Activated B cell treated with CpG ODN at 0.5 μM for 24 hours (primary cell): ENCODE measurements at regions not wholly inside any gene's neighbourhood (a gene's known extent, or its start where the extent isn't known, plus 50 kb on each side); places are given as distances from the start of the nearest gene placed in this dataset.
"Not testable (repeated sequence)": the region's sequence is repeated elsewhere in the genome, so short reads cannot be mapped to it uniquely, and the experiment has no call there.

Experiments
- ATAC-seq: fragments of 200-7000 bp; cut with Tn5 transposase; one replicate; pipeline ENCODE4 v1.10.0; 2021; ENCODE audit warnings: low read depth, mild to moderate bottlenecking, moderate library complexity
- CTCF ChIA-PET: fragments of 350-600 bp; sonication (Branson Sonifier 250); formaldehyde crosslinking; loops from one replicate; lab custom pipeline; 2021; ENCODE audit warnings: antibody characterized with exemption; lab: Charles Lee
- POLR2A ChIA-PET: fragments of 350-600 bp; sonication (Branson Sonifier 250); formaldehyde crosslinking; loops from one replicate; lab custom pipeline; 2021; ENCODE audit warnings: antibody characterized with exemption; lab: Charles Lee
- DNase-seq: peaks from one replicate; pipeline ENCODE4 v3.0.0; 2022
- H3K27ac Mint-ChIP-seq: one replicate; pipeline ENCODE4 v1.8.0; 2020; ENCODE audit warnings: mixed read lengths
- H3K27me3 Mint-ChIP-seq: one replicate; pipeline ENCODE4 v1.8.0; 2021; ENCODE audit warnings: mixed read lengths
- H3K36me3 Mint-ChIP-seq: one replicate; pipeline ENCODE4 v1.8.0; 2021; ENCODE audit warnings: low read depth, mixed read lengths
- H3K4me1 Mint-ChIP-seq: one replicate; pipeline ENCODE4 v1.8.0; 2021; ENCODE audit warnings: mixed read lengths
- H3K4me3 Mint-ChIP-seq: one replicate; pipeline ENCODE4 v1.8.0; 2020; ENCODE audit warnings: mild to moderate bottlenecking, mixed read lengths
- H3K9me3 Mint-ChIP-seq: one replicate; pipeline ENCODE4 v1.8.0; 2020; ENCODE audit warnings: mixed read lengths
- CTCF ChIP-seq: fragments of 200-600 bp; IDR thresholded peaks from one replicate; pipeline ENCODE4 v1.8.0; 2022; ENCODE audit warnings: antibody characterized with exemption, mild to moderate bottlenecking
- intact Hi-C: fragments of 100-400 bp; cut with micrococcal nuclease; formaldehyde crosslinking; loops from one replicate; pipeline ENCODE4 v1.15.1; 2024

DNA sequence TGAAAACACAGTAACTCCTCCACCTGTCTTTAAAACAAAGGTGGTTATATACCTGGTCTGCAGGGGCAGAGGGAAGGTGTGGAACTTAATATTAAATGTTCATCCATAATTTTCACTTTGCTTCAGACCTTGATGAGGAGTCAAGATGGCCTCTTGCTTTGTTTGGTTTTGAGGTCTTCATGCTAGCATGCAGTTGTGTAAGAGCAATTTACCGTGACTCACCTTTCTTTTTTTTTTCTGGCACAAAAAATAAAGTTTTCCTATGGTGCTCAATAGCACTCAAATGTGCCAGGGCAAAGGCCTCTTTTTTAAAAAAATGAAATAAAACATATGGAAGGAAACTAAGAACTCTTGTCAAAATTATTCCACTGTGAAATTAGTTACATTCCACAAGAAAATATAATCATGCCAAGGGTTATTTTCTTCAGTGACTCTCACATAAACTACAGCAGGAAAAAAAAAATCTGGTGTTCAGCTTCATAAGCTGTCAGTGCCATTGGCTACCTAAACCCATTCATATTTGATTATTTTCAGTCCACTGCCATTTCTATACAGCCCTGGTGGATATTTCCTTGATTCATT is 128.2 kb downstream of the SLC7A11 start:
- CTCF ChIA-PET, result interaction anchor here (1.1 to 1.4 kb wide), 2 partner anchors 23 to 78 kb away, joined by 3 to 4 read pairs; no protein-coding TSS in a partner anchor
- Mint-ChIP-seq H3K27ac (peak overlapping the region; percentile 81), H3K4me3 (no peak overlapping the region), H3K4me1 (peaks cover 31% of the 10 kb centered on the region), H3K27me3 (no peaks in the 10 kb centered on the region), H3K36me3 (no peaks in the 10 kb centered on the region), H3K9me3 (no peaks in the 10 kb centered on the region)
- ATAC-seq, result peak; percentile 36
- no peak for TF ChIP-seq CTCF
- DNase-seq, result no peak
- POLR2A ChIA-PET, result no interaction called here
- intact Hi-C loops, result loop anchor here (1.0 kb wide), 3 partner anchors 76 to 128 kb away; partner anchors contain the start of gene SLC7A11

DNA sequence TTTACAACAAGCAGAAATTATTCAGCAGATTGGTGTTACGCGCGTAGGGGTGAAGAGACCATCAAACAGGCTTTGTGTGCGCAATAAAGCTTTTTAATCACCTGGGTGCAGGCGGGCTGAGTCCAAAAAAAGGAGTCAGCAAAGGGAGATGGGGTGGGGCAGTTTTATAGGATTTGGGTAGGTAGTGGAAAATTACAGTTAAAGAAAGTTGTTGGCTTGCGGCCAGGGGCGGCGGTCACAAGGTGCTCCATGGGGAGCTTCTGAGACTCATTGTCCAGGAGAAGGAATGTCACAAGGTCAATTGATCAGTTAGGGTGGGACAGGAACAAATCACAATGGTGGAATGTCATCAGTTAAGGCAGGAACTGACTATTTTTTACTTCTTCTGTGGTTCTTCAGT is 129.3 kb downstream of the SLC7A11 start:
- DNase-seq, H3K4me3 Mint-ChIP-seq, intact Hi-C loops, H3K9me3 Mint-ChIP-seq, H3K36me3 Mint-ChIP-seq, H3K27me3 Mint-ChIP-seq, POLR2A ChIA-PET, CTCF ChIA-PET, ATAC-seq: not testable (repeated sequence)
- peaks cover 31% of the 10 kb centered on the region for H3K4me1 Mint-ChIP-seq
- peak overlapping the region; percentile 70 for H3K27ac Mint-ChIP-seq

GRCh38 chr4:138112389-138112788 is 129.8 kb downstream of the SLC7A11 start:
- POLR2A ChIA-PET, result no interaction called here
- Mint-ChIP-seq H3K4me3 (no peak overlapping the region), H3K4me1 (peaks cover 31% of the 10 kb centered on the region), H3K36me3 (no peaks in the 10 kb centered on the region), H3K9me3 (peaks cover 5% of the 10 kb centered on the region), H3K27ac (no peak overlapping the region), H3K27me3 (no peaks in the 10 kb centered on the region)
- CTCF ChIA-PET, result no interaction called here
- DNase-seq, result no peak
- intact Hi-C loops, result no loop called here
- ATAC-seq, result no peak
- no peak for TF ChIP-seq CTCF

DNA sequence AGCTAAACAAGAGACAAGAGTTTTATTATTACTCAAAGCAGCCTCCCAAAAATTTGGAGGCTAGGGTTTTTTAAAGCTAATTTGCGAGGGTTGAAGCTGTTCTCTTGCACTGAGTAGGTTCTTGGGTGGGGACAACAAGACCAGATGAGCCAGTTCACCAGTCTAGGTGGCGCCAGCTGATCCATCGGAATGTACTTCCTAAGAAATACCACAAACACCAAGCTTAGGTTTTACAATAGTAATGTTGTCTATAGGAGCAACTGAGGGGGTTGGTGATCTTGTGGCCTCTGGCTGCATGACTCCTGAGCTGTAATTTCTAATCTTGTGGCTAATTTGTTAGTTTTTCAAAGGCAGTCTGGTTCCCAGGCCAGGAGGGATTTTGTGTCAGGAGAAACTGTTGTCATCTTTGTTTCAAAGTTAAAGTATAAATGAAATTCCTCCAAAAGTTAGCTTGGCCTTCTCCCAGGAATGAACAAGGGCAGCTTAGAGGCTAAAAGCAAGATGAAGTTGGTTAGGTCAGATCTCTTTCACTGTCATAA is 130.6 kb downstream of the SLC7A11 start:
- no peak for ATAC-seq
- CTCF ChIA-PET, result interaction anchor here (0.7 kb wide), 1 partner anchor 21 kb away, joined by 3 read pairs; no protein-coding TSS in a partner anchor

DNA sequence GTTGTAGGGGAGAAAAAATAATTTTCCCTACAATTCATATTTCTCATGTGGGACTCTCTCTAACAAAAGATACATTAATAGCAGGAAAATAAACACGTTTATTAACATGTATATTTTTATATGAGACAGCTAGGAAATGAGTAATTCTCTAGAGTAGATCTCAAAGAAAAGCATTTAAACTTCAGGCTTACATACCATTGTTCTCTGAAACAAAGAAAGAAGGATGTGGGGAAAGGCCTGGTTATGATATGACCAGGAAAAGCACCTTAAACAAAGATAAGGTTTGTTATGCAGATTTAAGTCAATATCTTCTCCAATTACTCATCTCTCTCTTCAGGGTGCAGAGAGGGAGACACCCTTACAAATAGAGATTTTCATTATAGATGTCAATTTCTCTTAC is 131.3 kb downstream of the SLC7A11 start:
- H3K27ac Mint-ChIP-seq, result no peak overlapping the region
- peaks cover 5% of the 10 kb centered on the region for H3K9me3 Mint-ChIP-seq
- H3K36me3 Mint-ChIP-seq, result no peaks in the 10 kb centered on the region
- CTCF ChIA-PET, result no interaction called here
- TF ChIP-seq CTCF, result no peak
- intact Hi-C loops, result no loop called here
- ATAC-seq, result no peak
- POLR2A ChIA-PET, result no interaction called here
- H3K4me1 Mint-ChIP-seq, result peaks cover 31% of the 10 kb centered on the region
- no peak overlapping the region for H3K4me3 Mint-ChIP-seq
- no peaks in the 10 kb centered on the region for H3K27me3 Mint-ChIP-seq
- no peak for DNase-seq

More for the DNA sequence above, 130.6 kb downstream of the SLC7A11 start:
- no peak overlapping the region for H3K4me3 Mint-ChIP-seq
- no peak overlapping the region for H3K27ac Mint-ChIP-seq
- peaks cover 31% of the 10 kb centered on the region for H3K4me1 Mint-ChIP-seq
- no peaks in the 10 kb centered on the region for H3K36me3 Mint-ChIP-seq
- no peak for DNase-seq
- intact Hi-C loops, result no loop called here
- H3K27me3 Mint-ChIP-seq, result no peaks in the 10 kb centered on the region
- POLR2A ChIA-PET, result no interaction called here
- TF ChIP-seq CTCF, result no peak
- peaks cover 5% of the 10 kb centered on the region for H3K9me3 Mint-ChIP-seq
